Keratinocyte (primary cell): ENCODE measurements at regions not wholly inside any gene's neighbourhood (a gene's known extent, or its start where the extent isn't known, plus 50 kb on each side); places are given as distances from the start of the nearest gene placed in this dataset.

Experiments
- DNase-seq: peaks from one replicate; pipeline ENCODE4 v3.0.0-alpha.2; 2011; ENCODE audit warnings: low read depth, missing footprints, low spot score
- FAIRE-seq: peaks from 2 replicates; lab custom pipeline; 2011; peaks lifted over from hg19 to GRCh38; lab: Jason Lieb, UNC
- H2AFZ ChIP-seq: 2 replicates; pipeline ENCODE4 v1.6.0; 2012; ENCODE audit warnings: low read length, control low read depth, inconsistent platforms; ENCODE audit not compliant: control insufficient read depth
- H3K27ac ChIP-seq: 2 replicates; pipeline ENCODE4 v1.5.1; 2011; ENCODE audit warnings: low read length; ENCODE audit not compliant: control insufficient read depth, insufficient read depth
- H3K27me3 ChIP-seq: 3 replicates; pipeline ENCODE4 v1.6.0; 2011; ENCODE audit warnings: low read length; ENCODE audit not compliant: control insufficient read depth, insufficient read depth; ENCODE audit errors: extremely low read depth
- H3K36me3 ChIP-seq, 2 experiments: 2 replicates in 1 of 2; 3 replicates in 1 of 2; pipeline ENCODE4 v1.5.1; 2011; ENCODE audit warnings: low read length in 2 of 2, mild to moderate bottlenecking in 1 of 2; ENCODE audit not compliant: control insufficient read depth in 2 of 2, insufficient read depth in 2 of 2; ENCODE audit errors: extremely low read depth in 1 of 2
- H3K4me1 ChIP-seq: 3 replicates; pipeline ENCODE4 v1.5.1; 2011; ENCODE audit warnings: low read length; ENCODE audit not compliant: control insufficient read depth, insufficient read depth; ENCODE audit errors: extremely low read depth
- H3K4me2 ChIP-seq: 3 replicates; pipeline ENCODE4 v1.6.0; 2011; ENCODE audit warnings: low read depth, low read length; ENCODE audit not compliant: control insufficient read depth, insufficient read depth; ENCODE audit errors: extremely low read depth
- H3K4me3 ChIP-seq, 3 experiments: fragments of 200-600 bp in 1 of 3; sonication (generic) in 1 of 3; 2 replicates in 2 of 3; 3 replicates in 1 of 3; pipeline ENCODE4 v1.5.1; 2011 to 2016; ENCODE audit warnings: low read length in 3 of 3, mild to moderate bottlenecking in 3 of 3, control low read depth in 2 of 3, inconsistent platforms in 1 of 3, low read depth in 1 of 3, mixed read lengths in 1 of 3, mixed run types in 1 of 3, moderate library complexity in 1 of 3; ENCODE audit not compliant: control insufficient read depth in 2 of 3, insufficient read depth in 2 of 3; ENCODE audit errors: extremely low read depth in 1 of 3
- H3K79me2 ChIP-seq: 2 replicates; pipeline ENCODE4 v1.6.0; 2012; ENCODE audit warnings: low read length; ENCODE audit not compliant: control insufficient read depth, insufficient read depth
- H3K9ac ChIP-seq: 3 replicates; pipeline ENCODE4 v1.6.0; 2011; ENCODE audit warnings: low read length; ENCODE audit not compliant: control insufficient read depth, insufficient read depth; ENCODE audit errors: extremely low read depth
- H3K9me1 ChIP-seq: 3 replicates; pipeline ENCODE4 v1.6.0; 2011; ENCODE audit warnings: low read length; ENCODE audit not compliant: control insufficient read depth, insufficient read depth; ENCODE audit errors: extremely low read depth
- H3K9me3 ChIP-seq: 2 replicates; pipeline ENCODE4 v1.5.1; 2012; ENCODE audit warnings: low read depth, low read length; ENCODE audit not compliant: control insufficient read depth
- H4K20me1 ChIP-seq: 3 replicates; pipeline ENCODE4 v1.6.0; 2011; ENCODE audit warnings: low read length; ENCODE audit not compliant: control insufficient read depth, insufficient read depth; ENCODE audit errors: extremely low read depth
- EZH2 ChIP-seq: IDR thresholded peaks from one replicate; pipeline ENCODE4 v1.6.1; 2012; ENCODE audit warnings: inconsistent platforms, mild to moderate bottlenecking, low read length, moderate library complexity
- dilution Hi-C: fragments of 300-500 bp; cut with MboI; formaldehyde crosslinking; loops from one replicate; pipeline ENCODE4 v1.7.0; 2020; ENCODE audit warnings: low sequenced_read_pairs; ENCODE audit not compliant: extremely low pct_ligation_motif_present
- TF ChIP-seq, protein P1 (sequence below), 3 experiments: IDR thresholded peaks in 1 of 3; conservative IDR thresholded peaks in 1 of 3; optimal IDR thresholded peaks in 1 of 3; 2 replicates in 2 of 3; 3 replicates in 1 of 3; pipeline versions ENCODE3 to v1.5.1; 2011; ENCODE audit warnings: low read length in 3 of 3, mild to moderate bottlenecking in 3 of 3, moderate library complexity in 2 of 3, control low read depth in 1 of 3, inconsistent platforms in 1 of 3; ENCODE audit not compliant: insufficient read depth in 2 of 3; ENCODE audit errors: extremely low read depth in 1 of 3

DNA sequence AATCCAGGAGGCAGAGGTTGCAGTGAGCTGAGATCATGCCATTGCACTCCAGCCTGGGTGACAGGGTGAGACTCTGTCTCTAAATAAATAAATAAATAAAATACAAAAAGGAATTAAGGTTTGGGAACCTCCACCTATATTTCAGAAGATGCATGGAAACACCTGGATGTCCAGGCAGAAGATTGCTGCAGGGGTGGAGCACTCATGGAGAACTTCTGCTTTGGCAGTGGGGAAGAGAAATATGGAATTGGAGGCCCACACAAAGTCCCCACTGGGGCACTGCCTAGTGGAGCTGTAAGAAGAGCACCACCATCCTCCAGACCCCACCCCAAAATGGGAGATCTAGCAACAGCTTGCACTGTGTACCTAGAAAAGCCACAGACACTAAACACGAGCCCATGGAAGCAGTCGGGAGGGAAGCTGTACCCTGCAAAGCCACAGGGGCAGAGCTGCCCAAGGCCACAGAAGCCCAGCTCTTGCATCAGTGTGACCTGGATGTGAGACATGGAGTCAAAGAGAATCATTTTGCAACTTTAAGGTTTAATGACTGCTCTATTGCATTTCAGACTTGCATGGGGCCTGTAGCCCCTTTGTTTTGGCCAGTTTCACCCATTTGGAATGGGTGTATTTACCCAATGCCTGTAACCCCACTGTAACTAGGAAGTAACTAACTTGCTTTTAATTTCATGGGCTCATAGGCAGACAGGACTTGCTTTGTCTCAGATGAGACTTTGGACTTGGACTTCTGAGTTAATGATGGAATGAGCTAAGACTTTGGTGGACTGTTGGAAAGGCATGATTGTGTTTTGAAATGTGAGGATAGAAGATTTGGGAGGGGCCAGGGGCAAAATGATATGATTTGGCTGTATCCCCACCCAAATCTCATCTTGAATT, 265.3 kb downstream of the ZEB2 start:
- no peak overlapping the region for H2AFZ ChIP-seq
- FAIRE-seq = no peak
- H3K4me1 ChIP-seq = no peaks in the 10 kb centered on the region
- no peak overlapping the region for H3K9ac ChIP-seq
- no peak overlapping the region for H3K4me2 ChIP-seq
- no peak overlapping the region for H3K4me3 ChIP-seq
- dilution Hi-C loops = no loop called here
- H4K20me1 ChIP-seq = no peaks in the 10 kb centered on the region
- no peak for TF ChIP-seq EZH2
- TF ChIP-seq, protein P1, sequence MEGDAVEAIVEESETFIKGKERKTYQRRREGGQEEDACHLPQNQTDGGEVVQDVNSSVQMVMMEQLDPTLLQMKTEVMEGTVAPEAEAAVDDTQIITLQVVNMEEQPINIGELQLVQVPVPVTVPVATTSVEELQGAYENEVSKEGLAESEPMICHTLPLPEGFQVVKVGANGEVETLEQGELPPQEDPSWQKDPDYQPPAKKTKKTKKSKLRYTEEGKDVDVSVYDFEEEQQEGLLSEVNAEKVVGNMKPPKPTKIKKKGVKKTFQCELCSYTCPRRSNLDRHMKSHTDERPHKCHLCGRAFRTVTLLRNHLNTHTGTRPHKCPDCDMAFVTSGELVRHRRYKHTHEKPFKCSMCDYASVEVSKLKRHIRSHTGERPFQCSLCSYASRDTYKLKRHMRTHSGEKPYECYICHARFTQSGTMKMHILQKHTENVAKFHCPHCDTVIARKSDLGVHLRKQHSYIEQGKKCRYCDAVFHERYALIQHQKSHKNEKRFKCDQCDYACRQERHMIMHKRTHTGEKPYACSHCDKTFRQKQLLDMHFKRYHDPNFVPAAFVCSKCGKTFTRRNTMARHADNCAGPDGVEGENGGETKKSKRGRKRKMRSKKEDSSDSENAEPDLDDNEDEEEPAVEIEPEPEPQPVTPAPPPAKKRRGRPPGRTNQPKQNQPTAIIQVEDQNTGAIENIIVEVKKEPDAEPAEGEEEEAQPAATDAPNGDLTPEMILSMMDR (optimal IDR thresholded peaks at IDR 0.05 in 1 of 3, IDR thresholded peaks at IDR 0.05 in 1 of 3, conservative IDR thresholded peaks at IDR 0.05 in 1 of 3; ENCODE audit: extremely low read depth in 1 of 3, insufficient read depth in 2 of 3, low read length in 3 of 3) = no peak
- H3K79me2 ChIP-seq = no peaks in the 10 kb centered on the region
- no peaks in the 10 kb centered on the region for H3K27me3 ChIP-seq
- no peak overlapping the region for H3K27ac ChIP-seq
- H3K36me3 ChIP-seq = no peaks in the 10 kb centered on the region
- no peaks in the 10 kb centered on the region for H3K9me1 ChIP-seq
- no peak for DNase-seq
- peaks cover 3% of the 10 kb centered on the region for H3K9me3 ChIP-seq

DNA sequence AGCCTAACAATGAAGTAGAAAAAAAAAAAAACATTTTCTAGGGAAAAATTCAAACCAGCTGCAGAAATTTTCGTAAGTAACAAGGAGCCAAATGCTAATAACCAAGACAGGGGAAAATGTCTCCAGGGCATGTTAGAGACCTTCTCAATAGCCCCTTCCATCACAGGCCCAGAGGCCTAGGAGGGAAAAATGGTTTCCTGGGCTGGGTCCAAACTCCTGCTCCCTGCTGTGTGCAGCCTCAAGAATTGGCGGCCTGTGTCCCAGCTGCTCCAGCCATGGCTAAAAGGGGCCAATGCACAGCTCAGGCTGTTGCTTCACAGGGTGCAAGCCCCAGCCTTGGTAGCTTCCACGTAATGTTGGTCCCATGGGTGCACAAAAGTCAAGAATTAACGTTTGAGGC, 266.2 kb downstream of the ZEB2 start:
- TF ChIP-seq EZH2 = no peak
- TF ChIP-seq, protein P1 (optimal IDR thresholded peaks at IDR 0.05 in 1 of 3, IDR thresholded peaks at IDR 0.05 in 1 of 3, conservative IDR thresholded peaks at IDR 0.05 in 1 of 3; ENCODE audit: extremely low read depth in 1 of 3, insufficient read depth in 2 of 3, low read length in 3 of 3) = no peak
- H3K79me2 ChIP-seq = no peaks in the 10 kb centered on the region
- no peak overlapping the region for H3K9ac ChIP-seq
- H2AFZ ChIP-seq = no peak overlapping the region
- dilution Hi-C loops = no loop called here
- no peak overlapping the region for H3K4me3 ChIP-seq
- no peaks in the 10 kb centered on the region for H3K27me3 ChIP-seq
- H3K9me3 ChIP-seq = peaks cover 3% of the 10 kb centered on the region
- H3K4me2 ChIP-seq = no peak overlapping the region
- H3K4me1 ChIP-seq = no peaks in the 10 kb centered on the region
- FAIRE-seq (no peak), DNase-seq (no peak)
- H3K27ac ChIP-seq = no peak overlapping the region
- H3K9me1 ChIP-seq = no peaks in the 10 kb centered on the region
- H4K20me1 ChIP-seq = no peaks in the 10 kb centered on the region
- no peaks in the 10 kb centered on the region for H3K36me3 ChIP-seq
